HG03060 (cell line): ENCODE measurements at regions not wholly inside any gene's neighbourhood (a gene's known extent, or its start where the extent isn't known, plus 50 kb on each side); places are given as distances from the start of the nearest gene placed in this dataset.
"Not testable (repeated sequence)": the region's sequence is repeated elsewhere in the genome, so short reads cannot be mapped to it uniquely, and the experiment has no call there.

Source experiments
- ATAC-seq: cut with Tn5 transposase; IDR thresholded peaks from one replicate; pipeline ENCODE4 v1.9.1; 2021; ENCODE audit warnings: low read depth, moderate number of reproducible peaks; ENCODE audit not compliant: unreplicated experiment

DNA sequence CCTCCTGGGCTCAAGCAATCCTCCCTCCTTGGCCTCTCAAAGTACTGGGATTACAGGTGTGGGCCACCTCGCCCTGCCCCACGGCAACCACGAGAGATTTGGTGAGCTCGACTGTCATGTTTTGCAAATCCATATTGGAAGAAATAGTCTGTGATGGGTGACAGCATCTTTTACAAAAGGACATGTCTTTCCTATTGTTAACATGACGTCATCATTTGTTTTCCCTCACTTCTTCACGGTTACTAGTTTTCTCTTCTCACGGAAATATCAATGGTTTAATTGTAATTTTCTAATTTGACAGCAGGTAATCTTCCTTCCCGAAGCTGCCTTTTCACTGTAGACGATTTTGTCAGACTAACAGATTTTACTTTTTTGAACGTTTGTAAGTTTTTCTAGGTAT, 110.8 kb upstream of the GREM2 start:
- no peak for ATAC-seq

DNA sequence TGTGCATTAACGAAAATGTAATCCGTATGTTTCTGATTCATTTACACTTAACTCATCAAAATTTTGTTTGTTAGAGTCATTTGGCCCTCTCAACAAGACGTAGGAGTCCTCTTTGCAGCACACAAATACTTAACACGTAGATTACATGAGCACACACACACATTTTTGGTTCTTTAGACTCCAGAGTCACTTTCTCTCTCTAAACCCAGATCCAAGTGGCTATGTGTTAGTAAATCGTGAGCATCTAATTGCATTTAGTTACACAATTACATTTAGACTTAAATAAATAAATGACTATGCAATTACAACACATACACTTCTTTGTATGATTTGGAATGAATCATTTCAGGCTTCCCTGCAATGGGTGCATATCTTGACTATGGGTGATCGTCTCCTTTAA, 109.0 kb upstream of the GREM2 start:
- no peak for ATAC-seq

DNA sequence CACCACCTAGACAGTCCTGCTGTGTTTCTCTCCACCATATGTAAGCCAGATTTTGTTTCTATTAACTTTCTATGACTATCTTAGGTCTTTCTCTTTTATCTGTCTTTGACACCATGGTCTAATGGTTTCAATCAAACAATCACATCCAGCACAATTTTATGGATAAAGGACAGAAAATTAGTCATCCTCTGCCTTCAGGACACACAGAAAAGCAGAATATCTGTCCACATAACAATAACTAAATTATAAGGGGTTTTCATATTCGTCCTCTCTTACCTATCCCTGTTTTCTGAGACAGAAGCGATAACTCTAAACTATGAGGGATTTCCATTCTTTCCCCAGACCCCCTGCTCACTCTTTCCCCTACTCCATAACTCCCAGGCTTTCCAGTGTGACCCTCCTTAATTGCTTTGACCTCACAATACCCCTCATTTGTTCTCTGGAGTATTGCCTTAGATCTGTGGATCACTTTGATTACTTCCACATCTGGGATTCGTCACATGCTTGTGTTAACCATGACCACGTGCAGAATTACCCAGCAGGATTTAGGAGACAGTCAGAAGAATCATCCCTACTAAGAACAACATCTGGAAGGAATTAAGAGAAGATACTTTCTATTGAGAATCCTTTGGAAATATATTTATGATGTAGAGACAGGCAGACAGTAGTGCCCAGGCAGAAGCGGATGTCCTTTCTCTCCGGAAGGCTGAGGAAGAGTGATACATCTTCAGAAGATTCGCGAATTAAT, 108.2 kb upstream of the GREM2 start:
- ATAC-seq: no peak

DNA sequence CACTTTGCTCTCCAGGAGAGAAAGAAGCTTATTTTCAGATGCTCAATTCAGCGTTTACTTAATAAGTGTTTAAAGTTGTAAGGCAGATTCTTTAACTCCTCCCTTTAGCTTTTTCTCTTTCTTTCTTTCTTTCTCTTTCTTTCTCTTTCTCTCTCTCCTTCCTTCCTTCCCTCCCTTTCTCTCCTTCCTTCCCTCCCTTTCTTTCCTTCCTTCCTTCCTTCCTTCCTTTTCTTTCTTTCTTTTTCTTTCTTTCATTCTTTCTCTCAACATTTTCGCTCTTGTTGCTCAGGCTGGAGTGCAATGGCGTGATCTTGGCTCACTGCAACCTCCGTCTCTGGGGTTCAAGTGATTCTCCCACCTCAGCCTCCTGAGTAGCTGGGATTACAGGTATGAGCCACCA, 104.6 kb upstream of the GREM2 start:
- ATAC-seq: not testable (repeated sequence)

DNA sequence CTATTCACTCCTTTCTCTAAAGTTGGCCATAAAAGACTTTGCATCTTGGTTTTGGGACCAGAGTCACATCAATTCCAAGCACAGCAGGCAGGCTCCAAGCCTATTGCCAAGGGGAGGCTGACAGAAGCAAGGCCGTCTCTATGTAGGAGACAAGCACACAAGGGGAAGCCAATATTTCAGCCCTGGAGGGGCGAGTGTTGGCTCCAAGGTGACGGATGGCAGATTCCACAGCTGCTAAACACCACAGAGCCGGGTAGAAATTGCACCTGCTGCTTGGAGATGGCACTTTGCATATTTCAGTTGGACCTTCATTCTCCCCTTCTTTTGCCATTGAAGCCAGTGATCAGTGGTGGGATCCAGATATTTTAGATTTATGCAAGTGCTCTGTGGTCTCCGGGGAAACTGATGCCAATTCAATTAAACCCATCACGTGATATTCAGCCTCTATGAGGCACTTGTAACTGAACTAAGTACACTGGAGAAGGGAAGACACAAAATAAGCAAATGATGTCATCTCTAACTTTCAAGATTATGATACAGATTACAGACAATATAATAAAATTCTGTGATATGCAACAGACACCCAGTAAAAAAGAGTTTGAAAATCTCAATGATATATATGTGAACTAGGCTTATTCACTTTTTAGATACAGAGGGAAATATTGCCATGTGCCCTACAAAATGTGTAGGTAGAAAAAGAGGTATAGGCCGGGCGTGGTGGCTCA, 102.8 kb upstream of the GREM2 start:
- ATAC-seq: no peak

DNA sequence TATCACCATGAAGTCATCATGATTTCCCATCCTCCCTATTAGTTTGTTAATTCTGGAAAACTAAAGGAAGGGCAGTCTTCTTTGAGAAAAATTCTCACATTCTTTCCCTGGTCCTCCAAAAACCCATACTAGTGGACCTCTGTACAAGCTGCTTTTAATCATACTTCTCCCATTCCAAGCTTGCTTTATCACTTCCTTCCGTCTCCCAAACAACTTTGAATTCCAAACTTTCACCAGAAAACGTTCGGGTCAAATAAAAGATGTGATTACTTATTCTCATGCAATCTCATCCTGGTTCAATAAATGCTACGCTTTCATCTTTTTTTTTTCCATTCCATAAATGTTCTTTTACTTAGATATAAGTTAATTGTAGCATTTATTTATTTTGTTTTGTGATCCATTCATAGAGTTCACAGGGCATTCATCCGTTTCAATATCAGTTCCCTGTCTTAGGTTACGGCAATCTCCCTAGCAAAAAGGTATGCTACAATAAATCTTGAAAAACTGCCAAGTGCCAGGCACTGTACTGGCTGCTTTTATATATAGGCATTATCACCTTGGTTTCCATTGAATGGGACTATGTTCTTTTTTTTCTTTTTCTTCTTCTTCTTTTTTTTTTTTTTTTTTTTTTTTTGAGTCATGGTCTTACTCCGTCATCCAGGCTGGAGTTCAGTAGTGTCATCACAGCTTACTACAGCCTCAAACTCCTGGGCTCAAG, 100.2 kb upstream of the GREM2 start:
- ATAC-seq: no peak

DNA sequence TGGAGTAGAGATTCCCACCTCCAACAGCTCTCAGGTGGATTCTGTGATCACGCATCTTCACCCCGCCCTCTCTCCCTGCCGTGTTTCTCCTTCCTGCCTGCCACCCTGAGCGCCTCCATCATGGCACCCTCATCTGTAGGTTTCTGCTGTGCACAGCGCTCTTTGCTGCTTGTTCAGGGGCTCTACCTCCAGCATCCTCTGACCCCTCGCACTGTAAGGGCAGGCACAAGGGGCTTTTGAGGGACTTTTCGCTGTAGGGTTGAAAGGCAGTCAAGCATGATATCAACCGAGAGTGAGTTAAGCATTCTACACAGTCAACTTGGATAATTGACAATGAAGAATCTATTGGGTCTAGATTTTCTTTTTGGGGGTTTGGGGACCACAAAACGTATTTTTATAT, 99.1 kb upstream of the GREM2 start:
- ATAC-seq: no peak

DNA sequence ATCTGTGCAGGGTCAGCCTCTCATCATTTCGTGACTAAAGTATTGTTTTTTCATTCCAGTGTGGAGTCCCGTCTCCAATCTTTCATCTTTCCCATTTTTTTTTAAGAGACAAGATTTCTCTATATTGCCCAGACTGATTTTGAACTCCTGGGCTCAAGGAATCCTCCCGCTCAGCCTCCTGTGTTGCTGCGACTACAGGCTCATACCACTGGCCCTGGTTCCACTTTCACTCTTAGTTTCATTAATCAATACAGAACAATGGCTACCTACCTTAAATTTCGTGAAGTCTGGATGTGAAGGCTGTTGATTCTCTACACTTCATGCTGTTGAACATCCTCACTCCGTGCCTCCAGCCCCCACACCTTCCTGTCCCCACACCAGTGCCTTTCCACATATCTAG, 97.7 kb upstream of the GREM2 start:
- ATAC-seq: no peak

DNA sequence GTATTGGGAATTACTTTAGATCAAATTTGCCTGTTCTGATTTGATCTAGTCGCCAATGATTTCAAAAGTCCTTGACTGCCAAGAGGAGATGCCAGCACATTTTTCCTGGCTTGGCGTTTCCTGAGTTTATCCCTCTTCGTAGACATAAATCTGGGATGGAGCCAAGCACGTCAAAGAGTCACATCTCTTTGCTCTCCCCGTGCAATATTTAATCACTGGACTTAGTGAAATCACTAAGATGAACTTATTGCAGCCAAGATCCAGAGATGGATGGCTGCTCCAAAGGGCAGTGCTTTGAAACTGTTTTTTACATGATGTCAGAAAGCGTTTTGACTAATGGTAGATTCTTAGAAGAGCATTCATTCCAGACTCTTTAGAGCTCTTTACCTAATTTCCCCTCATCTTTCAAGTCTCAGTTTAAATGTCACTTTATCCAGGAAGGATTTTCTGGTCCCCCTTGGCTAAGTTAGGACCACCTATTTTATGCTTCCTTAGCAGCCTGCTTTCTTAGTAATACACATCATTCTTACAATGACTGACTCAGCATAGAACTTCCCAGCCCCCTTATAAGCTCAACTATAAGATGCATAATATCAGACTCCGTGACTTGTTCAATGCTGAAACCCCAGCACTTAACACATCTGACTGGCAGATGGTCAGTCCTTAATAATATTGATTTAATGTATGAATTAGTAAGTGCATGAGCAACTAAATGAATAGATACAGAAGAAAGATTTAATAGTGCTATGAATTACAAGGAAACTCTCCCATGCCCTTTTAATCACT, 94.4 kb upstream of the GREM2 start:
- no peak for ATAC-seq

DNA sequence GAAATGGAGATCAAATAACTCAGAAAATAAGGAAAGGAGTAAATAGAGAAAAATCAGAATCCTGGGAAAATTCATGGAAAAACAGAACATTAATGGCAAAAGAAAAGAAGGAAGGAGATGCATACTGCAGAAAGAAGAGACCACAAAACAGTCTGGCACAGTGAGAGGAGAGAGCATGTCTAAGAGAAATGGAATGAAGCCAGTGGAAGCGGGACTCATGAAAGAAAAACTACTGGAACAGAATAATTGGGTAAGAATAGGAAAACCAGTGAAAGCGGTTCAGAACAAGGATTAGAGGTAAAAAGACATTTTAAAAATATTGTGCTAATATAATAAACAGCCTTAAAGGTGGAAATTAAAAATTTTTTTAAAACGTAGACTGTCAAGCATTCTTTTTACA, 93.6 kb upstream of the GREM2 start:
- ATAC-seq: no peak

DNA sequence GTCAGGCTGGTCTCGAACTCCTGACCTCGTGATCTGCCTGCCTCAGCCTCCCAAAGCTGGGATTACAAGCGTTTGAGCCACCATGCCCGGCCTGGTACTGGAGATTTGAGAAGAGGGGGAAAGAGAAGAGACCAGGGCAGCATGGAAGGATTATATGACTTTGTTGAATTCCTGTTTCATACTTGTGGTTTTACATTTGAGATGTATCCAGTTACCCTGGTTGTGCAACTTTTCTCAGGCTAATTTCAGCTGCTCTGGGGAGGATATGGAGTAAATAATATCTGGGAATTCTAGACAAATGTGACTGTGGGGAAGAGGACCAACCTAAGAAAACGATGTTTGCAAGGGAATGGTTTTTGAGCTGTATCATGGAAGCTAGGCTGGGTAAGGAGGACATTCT, 89.5 kb upstream of the GREM2 start:
- ATAC-seq: no peak

DNA sequence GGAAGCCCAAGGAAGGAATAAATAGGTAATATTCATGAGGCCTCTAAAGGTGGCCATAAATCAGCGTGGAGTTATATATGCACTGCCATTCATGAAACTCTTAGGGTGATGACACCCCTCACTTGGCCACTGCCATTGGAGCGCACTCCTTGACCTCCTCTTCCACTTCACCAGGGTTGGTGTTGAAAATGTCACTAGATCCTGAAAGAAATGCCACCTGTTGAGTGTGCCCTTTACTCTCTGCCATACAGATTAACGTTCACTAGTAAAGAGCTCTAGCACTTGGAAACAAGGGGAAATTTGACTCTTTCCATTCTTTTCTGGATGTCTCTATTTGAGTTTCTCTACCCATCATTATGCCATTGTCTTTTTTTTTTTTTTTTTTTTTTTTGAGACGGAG, 83.5 kb upstream of the GREM2 start:
- no peak for ATAC-seq

DNA sequence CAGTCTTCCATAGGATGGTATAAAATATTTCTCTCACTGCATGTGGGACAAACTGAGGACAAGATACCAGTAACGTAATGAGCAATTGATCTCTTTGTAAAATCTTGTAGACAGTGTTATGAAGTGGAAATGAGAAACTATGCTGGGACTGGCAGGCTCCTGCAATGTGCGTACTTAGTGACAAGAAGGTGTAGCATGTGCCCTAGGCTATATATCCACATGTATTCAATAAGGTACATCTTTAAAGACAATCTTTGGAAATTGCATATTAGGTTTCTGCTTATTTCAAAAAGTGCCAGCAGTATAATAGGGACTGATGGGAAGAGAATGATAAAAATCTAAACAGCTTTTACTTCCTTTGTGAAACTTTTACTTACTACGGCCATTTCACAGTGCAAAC, 81.9 kb upstream of the GREM2 start:
- ATAC-seq: no peak

DNA sequence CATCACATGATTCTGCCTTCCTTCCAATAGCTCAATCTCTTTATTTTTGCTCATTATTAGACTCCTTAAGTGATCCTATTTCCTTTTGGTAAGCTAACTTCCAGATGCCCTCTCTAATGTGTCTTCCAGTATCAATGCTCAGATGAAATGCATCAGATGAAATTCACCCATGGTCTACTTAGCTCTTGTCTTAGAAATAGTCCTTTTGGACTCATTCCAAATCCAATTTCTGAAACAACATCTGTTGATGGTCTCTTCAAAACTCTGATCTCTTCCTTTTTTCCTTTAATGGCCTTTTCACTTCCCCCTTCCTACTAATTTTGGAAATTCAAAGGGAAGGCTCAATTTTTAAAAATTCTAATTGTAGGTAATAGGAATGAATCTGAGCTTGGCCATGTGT, 81.1 kb upstream of the GREM2 start:
- ATAC-seq: no peak

DNA sequence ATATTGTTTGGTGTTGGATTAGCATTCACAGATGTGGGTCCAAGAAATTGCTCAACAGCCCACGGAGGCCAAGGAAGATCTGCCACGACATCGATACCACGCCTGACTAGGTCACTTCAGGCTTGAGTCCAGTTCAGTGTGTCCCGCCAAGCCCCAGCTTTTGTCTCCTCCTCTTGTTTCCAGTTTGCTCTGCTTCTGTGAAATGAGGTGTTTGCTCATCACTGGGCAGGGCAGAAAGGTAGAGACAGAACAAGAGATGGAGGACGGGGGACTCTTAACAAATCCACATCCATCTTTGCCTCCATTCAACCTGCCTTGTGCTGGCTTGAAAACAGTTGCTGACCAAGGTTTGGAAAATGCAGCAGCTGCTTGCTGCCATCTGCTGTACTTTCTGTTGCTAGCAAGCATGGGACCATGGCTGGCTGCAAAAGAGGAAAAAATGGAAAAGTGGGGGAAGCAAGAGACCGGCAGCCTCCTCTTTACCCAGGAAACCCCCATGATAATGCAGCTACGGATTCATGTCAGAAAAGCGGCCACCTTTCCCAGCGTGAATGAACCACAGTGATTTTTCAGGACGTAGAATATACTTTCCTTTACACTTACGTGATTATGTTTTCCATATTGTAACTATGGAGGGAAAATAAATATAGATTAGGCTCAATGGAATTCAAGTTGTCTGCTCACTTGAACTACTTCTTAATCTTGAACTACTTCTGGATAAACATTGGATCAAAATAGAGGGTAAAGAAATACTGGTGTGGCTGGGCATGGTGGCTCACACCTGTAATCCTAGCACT, 80.2 kb upstream of the GREM2 start:
- no peak for ATAC-seq

DNA sequence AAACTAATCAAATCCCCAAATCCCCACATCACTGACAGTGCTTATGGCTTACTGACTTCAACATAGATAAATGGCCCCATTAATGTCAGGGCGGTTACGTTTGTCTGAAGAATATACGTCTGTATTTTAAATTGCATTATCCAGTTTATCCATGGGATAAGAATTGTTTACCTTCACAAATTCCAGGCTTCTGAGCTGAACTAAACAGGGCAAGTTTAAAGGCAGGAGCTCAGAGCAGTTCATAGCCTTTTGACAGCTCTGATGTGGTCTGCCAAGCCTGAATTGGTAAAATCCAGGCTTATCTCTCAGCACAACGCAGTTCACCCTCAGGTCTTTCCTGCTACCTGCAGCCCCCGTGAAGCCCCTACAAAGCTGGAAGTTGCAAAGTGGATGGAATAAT, 79.5 kb upstream of the GREM2 start:
- ATAC-seq: no peak

DNA sequence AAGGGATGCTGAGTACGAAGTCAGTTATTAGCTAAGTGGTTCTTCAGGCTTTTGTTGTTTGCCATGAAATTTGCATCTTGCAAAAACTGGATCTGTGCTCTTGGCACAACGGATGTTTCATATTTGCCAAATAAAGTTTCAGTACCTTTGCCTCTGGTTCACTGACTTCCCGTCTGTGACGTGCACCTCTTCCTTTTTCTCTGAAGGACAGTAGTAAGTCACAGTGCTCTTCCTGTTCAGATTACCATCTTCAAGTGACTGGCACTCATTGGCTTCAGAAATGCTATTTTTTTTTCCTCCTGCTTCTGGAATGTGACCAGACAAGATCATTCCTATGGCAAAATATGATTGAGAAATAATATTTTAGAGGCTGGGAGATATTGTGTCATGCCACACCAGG, 75.9 kb upstream of the GREM2 start:
- ATAC-seq: peak; percentile 68

DNA sequence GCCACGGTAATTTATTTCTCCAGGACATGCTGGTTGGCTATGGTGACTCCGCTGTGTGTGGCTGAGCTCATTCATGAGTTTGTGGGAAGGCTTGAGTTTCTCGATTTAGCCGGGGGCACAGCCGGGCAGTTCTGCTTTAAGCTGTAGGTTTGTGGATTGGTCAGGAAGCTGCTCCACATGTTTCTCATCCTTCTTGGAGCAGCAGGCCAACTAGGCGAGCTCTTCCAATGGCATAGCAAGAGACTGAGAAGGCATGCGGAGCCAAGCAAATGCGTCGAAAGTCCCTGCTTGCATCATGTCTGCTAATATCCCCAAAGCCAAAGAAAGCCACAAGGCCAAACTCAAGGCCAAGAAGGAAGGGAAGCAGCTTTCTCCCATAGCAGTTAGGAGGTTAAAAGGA, 71.6 kb upstream of the GREM2 start:
- no peak for ATAC-seq

DNA sequence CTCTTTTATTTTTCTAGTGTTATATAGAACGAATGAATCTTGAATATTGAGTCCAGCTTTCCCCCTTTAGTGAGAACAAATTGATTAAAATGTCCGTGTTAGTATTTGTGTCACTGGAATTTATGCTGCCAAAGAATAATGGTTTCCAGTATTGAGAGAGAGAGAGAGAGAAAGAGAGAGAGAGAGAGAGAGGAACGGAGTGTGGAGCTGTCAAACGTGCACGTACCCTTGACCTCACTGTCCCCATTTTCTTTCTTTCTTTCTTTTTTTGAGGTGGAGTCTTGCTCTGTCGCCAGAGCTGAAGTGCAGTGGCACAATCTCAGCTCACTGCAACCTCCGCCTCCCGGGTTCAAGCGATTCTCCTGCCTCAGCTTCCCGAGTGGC, 70.9 kb upstream of the GREM2 start:
- ATAC-seq: no peak

DNA sequence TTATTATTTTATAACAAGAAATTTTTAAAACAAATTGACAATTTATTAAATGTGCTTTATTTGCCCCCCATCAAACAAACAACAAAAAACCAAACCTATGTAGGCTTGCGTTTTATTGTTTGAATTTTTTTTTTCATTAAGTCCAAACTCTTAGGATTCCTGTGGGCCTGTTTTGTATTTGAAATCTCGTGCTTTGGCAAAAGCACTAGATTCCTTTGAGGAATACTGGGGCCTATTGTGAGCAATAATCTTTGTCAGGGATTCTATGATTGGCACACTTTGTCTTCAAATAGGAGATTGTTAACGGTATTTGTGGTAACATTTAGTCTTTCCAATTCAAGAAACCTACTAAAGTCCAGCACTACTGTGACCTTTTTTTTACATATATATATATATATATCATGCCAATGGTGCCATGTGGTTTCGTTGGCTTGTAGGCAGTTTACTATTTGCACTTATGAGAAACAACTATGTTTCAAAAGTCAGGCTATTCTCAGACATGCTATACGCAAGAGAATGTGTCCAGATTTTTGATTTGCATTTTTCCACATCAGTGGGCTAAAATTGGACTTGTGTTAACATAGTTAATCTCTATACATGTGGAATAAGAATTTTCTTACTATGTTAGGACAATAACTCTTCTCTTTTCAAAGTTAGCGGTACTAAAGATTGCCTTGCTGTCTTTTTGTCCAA, 70.4 kb upstream of the GREM2 start:
- no peak for ATAC-seq
